ENCODE measurements at regions not wholly inside any gene's neighbourhood (a gene's known extent, or its start where the extent isn't known, plus 50 kb on each side); places are given as distances from the start of the nearest gene placed in this dataset.
"Not testable (repeated sequence)": the region's sequence is repeated elsewhere in the genome, so short reads cannot be mapped to it uniquely, and the experiment has no call there.

GRCh38 chr17:72457712-72458111 lies 336.9 kb downstream of the SOX9 start:
- ChIA-PET CTCF (no interaction called here), POLR2A (no interaction called here)

- ChIA-PET POLR2A (no interaction called here), CTCF (no interaction called here)
Measured at GRCh38 chr17:72458301-72458700, 337.5 kb downstream of the SOX9 start.

- POLR2A ChIA-PET, result no interaction called here
- CTCF ChIA-PET, result no interaction called here
Measured at GRCh38 chr17:72460711-72461110, 339.9 kb downstream of the SOX9 start.

- CTCF ChIA-PET, result no interaction called here
- POLR2A ChIA-PET, result no interaction called here
Measured at GRCh38 chr17:72461757-72462156, 340.9 kb downstream of the SOX9 start.

- ChIA-PET CTCF (no interaction called here), POLR2A (no interaction called here)
Measured at GRCh38 chr17:72462407-72462806, 341.6 kb downstream of the SOX9 start.

- POLR2A ChIA-PET, result no interaction called here
- CTCF ChIA-PET, result no interaction called here
Measured at GRCh38 chr17:72462814-72463213, 342.0 kb downstream of the SOX9 start.

GRCh38 chr17:72463287-72464102 lies 342.7 kb downstream of the SOX9 start:
- POLR2A ChIA-PET, result no interaction called here
- CTCF ChIA-PET, result no interaction called here

GRCh38 chr17:72464221-72464620 lies 343.4 kb downstream of the SOX9 start:
- CTCF ChIA-PET, POLR2A ChIA-PET: not testable (repeated sequence)

- CTCF ChIA-PET, result no interaction called here
- POLR2A ChIA-PET, result no interaction called here
Measured at GRCh38 chr17:72465191-72466024, 344.6 kb downstream of the SOX9 start.

- ChIA-PET POLR2A (no interaction called here), CTCF (no interaction called here)
Measured at GRCh38 chr17:72466199-72466598, 345.4 kb downstream of the SOX9 start.

- ChIA-PET CTCF (no interaction called here), POLR2A (no interaction called here)
Measured at GRCh38 chr17:72466606-72467005, 345.8 kb downstream of the SOX9 start.

GRCh38 chr17:72467841-72468653 lies 347.2 kb downstream of the SOX9 start:
- ChIA-PET POLR2A (no interaction called here), CTCF (no interaction called here)

GRCh38 chr17:72468841-72469240 lies 348.0 kb downstream of the SOX9 start:
- ChIA-PET POLR2A (no interaction called here), CTCF (no interaction called here)

GRCh38 chr17:72470121-72470705 lies 349.4 kb downstream of the SOX9 start:
- CTCF ChIA-PET, result no interaction called here
- POLR2A ChIA-PET, result no interaction called here

- ChIA-PET CTCF (no interaction called here), POLR2A (no interaction called here)
Measured at GRCh38 chr17:72470734-72471133, 349.9 kb downstream of the SOX9 start.

- ChIA-PET POLR2A (no interaction called here), CTCF (no interaction called here)
Measured at GRCh38 chr17:72471296-72471695, 350.5 kb downstream of the SOX9 start.

- ChIA-PET POLR2A (no interaction called here), CTCF (no interaction called here)
Measured at GRCh38 chr17:72472106-72472505, 351.3 kb downstream of the SOX9 start.

- POLR2A ChIA-PET, CTCF ChIA-PET: not testable (repeated sequence)
Measured at GRCh38 chr17:72472853-72473390, 352.1 kb downstream of the SOX9 start.

GRCh38 chr17:72474243-72474642 lies 353.4 kb downstream of the SOX9 start:
- ChIA-PET CTCF (no interaction called here), POLR2A (no interaction called here)

Measured in activated CD8-positive, alpha-beta memory T cell treated with anti-CD3 and anti-CD28 coated beads for 36 hours (primary cell).